ENCODE measurements at regions not wholly inside any gene's neighbourhood (a gene's known extent, or its start where the extent isn't known, plus 50 kb on each side); places are given as distances from the start of the nearest gene placed in this dataset.

DNA sequence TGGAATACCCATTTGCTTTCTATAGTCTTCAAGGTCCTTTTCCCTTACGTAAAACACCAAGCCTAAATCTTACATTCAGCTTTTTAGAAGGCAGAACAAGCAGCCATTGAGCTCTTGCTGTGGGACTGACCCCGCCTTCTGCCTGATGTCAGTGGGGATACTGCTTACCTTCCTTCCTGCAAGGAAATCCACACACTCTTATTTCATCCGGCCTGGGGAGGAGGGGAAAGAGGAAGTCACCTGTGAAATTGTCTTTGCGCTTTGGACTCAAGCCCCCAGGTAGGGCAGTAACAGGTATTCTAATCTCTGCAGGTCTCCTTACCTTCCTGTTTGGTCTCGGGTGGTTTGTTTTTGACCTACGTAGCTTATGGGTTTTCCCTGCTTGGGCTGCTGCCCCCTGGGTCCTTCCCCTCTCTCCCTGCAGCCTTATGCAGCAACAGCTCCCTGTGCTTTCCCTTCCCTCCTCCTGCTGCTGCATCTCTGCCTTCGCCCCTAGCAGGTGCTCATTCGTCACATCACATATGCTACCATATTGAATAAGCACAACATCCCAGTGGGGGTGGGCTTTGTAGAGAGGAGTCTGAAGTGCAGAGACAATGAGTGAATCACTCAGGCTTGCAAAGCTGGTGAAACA, 402.5 kb upstream of the TRIB2 start:
- no peak for DNase-seq (ENCODE audit: low read depth in 3 of 3)

DNA sequence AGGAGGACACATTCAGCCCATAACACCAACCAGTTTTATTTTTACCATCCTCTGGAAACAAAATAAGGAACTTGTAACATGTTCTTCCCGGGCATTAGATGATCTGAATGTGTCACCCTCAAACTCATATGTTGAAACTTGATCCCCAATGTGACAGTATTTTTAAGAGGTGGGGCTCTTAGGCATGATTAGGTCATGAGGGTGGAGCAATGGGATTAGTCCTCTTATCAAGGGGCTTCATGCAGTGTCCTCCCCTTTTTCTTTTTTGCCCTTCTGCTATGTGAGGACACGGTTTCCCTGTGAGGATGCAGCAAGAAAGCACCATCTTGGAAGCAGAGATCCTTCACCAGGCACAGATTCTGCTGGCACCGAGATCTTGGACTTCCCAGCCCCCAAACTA, 401.5 kb upstream of the TRIB2 start:
- no peak for DNase-seq (ENCODE audit: low read depth in 3 of 3)

DNA sequence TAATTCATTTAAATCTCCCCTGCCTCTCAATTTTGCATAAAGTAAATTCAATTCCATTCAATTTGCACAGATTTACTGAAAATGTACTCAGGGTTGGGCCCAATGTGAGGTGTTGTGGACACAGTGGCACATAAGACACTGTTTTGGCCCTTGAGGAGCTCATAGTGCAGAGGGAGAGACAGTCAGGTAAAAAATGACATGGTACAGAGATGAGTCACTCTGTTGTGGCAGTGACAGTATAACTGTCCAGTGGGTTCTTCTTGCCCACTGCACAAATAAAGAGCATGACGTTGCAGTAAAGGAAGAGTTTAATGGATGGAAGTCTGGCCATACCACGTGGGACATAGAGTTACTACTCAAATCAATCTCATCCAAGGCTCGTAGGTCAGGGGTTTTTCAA, 400.3 kb upstream of the TRIB2 start:
- no peak for DNase-seq (ENCODE audit: low read depth in 3 of 3)

DNA sequence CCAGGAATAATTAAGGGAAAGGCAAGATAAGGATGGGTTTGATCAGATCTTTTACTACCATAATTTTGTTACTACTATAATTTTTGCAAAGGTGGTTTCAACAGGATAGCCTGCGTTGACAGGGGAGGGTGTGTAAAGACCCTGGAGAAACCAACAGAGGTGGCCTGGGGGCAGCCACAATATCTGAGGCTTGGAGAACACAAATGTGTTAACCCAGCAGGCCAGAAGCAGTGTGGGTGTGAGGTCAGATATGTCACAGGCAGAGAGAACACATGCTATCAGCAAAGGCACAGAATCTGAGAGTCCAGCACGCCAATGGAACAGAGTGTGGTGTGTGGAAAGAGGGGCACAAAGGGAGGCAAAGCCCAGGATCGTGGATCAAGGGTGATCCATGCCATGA, 399.4 kb upstream of the TRIB2 start:
- no peak for DNase-seq (ENCODE audit: low read depth in 3 of 3)

DNA sequence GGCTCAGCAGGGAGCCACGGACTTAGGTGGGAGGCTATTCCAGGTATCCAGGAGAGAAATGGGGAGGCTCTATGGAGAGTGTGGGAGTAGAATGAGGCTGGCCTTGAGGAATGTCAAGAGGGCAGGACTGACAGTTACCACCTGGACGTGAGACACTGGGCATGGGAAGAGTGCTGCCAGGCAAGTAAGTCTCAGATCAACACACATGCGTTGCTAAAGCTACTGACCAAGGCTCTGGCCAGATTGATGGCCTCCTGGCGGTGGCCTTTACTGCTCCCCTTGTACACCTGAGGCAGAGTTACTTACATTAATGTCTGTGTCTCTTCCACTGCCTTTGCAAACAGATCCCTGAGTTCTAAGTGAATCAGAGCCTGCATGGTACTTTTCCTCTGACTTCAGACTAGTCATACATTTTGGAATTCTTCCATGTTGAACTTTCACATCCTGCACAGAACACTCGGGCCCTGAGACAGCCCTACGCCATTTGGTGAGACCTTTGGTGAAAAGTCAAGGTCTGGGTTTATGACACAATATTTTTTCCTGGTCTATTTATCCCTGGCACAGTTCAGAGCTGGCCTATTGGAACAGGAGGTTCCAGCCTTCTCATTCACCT, 398.8 kb upstream of the TRIB2 start:
- DNase-seq (ENCODE audit: low read depth in 3 of 3), result no peak

DNA sequence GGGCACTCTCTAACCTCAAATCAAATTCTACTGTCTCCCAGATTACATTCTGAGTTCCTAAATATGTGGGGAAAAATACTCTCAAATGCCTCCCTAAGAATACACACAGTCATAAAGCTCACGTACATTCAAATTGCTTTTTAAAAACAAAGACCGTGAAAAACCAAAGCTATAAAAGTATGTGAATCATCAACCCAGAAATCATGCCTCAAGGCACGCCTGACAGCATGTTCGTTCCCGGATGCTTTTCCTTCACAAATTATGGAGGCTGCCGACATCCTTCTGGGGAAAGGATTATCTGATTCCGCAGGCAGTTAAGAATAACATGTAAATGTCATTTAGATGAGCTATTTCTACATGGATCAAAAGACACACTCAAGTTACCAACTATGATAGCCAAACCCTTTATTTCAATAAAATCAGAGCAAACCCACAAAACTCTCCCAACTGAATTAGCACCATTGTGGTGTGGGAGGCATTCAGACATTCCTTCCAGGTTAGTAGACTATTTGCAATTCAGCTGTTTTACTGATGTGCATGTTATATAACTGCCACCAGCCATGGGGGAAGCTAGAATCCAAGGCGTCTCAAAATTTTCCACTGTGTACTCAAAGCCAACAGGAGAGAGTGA, 398.2 kb upstream of the TRIB2 start:
- DNase-seq (ENCODE audit: low read depth in 3 of 3), result no peak

DNA sequence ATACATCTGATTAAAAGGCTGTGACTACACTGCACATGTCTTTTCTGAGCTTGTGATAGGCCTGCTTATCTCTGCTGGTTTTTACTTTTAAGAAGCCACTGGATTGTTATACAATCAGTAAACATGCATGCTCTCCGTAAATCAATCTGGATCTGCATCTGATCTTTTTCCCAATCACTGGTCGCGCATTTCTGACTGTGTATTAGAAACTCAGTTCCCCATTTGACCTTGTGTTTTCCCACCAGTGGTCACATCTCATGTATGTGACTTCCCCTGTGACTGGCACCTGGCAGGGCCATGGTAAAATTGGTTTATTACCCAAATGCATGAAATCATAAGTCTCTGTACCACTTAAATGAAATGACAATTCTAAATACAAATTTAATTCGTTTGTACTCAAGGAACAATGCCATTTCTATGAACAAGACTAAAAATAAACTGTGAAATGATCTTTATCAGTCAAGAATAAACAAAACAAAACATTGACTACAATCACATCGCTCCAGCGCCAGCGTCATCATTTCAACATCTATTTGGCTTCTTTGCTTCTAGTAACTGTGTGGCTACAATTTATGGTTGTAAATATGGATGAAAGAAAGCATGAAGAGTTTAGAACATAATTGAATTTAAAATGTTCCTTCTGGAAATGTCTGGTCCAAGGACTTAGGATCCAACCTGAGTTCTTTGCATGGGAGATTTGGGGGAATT, 396.6 kb upstream of the TRIB2 start:
- DNase-seq (ENCODE audit: low read depth in 3 of 3), result no peak

DNA sequence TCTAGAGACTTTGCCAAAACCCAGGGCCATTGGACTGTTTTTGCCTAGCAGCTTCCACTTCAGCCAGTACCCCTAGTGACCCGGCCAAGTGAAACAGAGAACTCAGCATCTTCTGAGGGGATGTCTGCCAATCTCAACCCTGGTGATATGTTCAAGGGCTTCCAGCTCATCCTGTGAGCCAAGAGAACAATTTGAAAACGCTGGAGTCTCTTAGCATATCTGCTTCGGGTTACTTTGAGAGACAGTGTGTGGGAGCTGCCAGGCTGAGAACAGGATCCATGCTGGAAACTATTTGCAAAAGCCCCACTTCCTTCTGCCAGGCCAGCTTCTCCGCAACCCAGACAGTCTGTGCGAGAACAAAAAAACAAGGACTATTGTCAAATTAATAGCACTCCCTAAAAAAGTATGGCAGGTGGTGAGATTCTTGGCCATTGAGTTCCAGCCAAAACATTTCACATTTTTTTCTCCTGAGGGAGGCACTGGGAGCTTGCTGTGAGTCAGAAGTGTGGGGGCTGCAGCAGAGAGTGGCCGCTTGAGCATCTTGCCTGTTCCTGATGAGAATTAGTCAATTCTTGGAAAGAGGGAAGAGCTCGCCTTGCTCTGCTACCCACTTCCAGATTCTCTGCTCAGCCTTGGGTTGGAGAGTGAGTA, 395.6 kb upstream of the TRIB2 start:
- no peak for DNase-seq (ENCODE audit: low read depth in 3 of 3)

DNA sequence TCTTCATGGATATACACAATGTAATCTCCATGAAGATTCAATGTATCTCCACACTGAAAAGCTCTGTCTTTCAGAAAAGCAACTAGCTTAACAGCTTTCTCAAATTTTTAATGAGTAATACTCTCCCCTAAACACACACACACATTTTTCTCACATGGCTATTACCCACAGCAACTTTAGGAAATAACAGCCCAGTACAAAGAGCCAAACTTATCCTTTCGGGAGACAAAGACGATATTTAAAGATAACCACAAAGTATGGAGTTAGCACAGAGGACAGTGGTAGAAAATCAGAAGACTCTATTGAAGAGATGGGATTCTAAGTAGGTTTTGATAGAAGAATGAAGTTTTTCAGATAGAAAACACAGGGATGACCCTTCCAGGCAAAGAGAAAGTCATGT, 394.9 kb upstream of the TRIB2 start:
- no peak for DNase-seq (ENCODE audit: low read depth in 3 of 3)

DNA sequence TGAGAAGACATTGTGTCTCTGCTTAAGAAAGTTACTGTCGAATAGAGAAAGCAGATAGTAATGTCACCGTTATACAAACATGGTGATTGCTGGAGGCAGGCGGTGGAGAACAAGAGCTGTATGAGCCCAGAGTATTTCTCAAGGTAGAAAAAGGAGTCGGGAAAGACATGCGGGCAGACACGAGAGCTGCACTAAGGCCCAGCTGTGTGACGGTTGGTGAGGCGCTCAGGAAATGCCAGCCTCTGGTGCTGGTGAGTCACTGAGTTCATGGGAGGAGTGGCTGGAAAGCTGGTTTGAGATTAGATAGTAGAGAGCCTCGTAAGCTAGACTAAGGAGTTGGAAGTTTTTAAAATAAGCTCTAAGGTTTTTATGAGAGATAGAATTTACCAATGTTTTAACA, 390.9 kb upstream of the TRIB2 start:
- DNase-seq (ENCODE audit: low read depth in 3 of 3), result no peak

DNA sequence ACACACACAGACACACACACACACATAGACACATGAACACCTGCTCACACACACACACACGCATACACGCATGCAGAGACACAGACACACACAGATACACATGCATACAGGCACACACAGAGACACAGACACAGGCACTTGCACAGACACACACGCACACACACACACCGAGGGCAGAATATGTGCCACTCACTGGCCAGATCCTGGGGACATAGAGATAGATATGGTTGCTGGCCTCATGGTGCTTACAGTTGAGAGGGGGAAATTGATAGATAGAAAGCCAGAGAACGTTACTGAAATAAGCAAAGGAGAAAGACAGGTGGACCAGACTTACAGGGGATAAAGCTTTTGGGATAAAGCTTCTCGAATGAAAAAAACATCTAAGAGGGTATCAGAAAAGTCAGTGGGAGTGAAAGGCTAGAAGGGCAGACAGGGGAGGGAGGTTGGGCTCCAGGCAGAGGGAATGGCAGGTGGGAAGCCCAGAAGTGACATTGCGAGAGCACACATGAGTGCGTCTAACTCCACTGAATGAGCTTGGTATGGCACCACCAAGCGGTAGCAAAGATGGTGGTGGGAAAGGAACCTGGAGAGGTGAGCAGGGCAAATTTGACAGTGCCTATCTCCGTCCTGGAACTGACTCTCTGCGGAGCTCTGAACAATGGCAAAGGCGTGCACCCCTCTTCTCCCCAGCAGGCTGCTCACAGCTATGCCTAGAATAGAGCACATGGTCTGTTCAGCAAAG, 390.1 kb upstream of the TRIB2 start:
- DNase-seq (ENCODE audit: low read depth in 3 of 3), result no peak

DNA sequence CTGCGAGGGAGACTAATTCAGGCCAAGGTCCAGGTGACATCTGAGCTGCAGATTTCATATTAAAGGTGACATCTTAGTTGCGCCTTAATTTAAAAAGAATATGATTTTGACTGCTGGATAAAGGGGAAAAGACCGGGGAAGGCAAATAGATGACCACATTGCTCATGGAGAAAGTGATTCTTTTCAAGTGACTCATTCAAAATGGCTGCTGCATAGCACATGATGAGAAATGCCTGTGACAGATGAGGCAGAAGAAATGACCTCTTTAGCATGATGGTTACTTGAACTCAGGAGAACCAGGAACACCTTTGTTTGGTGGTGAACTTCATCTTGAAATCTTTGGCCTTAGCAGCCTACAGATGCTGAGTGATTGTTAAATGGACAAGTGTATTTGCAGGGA, 385.8 kb upstream of the TRIB2 start:
- DNase-seq (ENCODE audit: low read depth in 3 of 3), result no peak

DNA sequence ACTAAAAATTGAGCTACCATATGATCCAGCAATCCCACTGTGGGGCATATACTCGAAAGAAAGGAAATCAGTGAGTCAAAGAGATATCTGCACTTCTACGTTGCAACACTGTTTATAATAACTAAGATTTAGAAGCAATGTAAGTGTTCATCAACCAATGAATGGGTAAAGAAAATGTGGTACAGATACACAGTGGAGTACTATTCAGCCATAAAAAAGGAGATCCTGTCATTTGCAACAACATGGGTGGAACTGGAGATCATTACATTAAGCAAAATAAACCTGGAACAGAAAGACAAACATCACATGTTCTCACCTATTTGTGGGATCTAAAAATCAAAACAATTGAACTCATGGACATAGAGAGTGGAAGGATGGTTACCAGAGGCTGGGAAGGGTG, 385.0 kb upstream of the TRIB2 start:
- no peak for DNase-seq (ENCODE audit: low read depth in 3 of 3)

DNA sequence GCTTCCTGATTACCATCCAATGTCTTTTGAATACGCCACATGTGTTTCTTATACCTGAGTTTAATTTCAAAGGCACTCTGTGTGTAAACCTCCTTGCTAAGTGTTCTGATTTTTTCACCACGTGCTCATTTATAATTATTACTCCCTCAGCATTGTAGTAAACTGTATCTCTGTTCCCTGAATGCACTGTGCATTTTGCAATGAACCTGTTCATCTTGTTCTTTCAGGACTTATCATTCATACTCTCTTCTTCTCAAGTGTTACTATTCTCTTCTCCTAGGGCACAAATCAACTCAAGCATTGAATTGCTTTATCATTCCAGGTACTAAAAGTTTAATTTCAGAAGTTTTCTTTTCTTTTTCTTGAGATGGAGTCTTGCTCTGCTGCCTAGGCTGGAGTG, 383.4 kb upstream of the TRIB2 start:
- DNase-seq (ENCODE audit: low read depth in 3 of 3), result no peak

DNA sequence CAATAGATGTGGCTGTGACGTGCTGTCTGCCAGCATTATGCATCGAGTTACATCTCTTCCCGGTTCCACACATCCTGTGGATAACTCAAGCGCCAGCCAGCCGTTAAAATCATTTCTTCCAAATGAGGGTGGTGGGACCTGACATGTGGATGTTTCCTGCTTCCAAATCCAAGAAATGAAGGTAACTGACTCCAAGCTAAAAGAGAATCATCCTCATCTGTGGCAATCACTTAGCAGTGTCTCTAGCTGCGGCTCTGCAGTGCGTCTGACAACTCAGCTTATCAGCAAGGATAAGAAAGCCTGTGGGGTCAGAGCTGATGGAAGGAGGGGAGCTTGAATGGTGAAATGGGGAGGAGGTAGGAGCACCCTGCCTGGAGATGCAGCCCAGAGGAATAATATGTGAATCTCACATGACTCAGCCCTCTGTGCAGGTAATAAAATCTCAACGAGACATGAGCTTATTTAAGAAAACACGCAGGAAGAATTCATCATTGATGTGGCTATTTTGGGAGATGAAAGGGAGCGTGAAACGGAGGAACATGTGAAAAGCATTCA, 382.2 kb upstream of the TRIB2 start:
- DNase-seq (ENCODE audit: low read depth in 3 of 3), result no peak

DNA sequence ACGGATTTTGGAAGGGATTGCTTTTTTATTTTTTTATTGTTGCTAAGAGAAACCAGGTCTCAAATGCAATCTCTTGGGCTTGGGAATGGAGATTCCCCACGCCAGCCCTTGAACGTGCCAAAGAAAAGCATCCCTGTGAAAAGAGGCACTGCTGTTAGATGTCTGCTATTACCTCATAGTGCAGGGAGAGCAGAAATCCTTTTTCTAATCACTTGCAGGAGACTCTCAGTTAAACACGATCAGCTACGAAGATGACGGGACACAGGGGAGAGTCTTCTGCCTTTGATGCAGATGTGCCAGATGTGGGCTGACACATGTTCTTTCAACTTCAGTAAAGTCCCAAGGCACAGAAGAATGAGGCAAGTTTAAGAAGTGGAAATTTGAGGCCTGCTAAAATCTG, 381.6 kb upstream of the TRIB2 start:
- DNase-seq (ENCODE audit: low read depth in 3 of 3), result no peak

DNA sequence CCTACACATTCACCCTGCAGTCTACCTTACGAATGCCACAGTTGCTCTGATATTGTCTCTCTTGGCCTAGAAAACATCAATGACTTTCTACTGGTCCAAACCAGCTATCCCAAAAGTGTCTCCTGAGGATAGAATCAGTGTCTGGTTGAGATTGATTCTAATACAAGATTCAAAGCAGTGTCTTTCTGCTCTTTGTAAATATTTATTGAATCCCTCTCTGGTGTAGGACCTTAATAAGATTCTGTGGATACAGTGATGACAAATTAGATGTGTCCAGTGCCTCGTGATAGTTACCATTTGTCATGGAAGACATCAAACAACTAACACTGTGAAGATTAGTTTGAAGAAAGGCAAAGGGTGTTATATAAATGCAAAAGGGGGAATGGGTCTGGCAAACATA, 380.7 kb upstream of the TRIB2 start:
- DNase-seq (ENCODE audit: low read depth in 3 of 3), result no peak

DNA sequence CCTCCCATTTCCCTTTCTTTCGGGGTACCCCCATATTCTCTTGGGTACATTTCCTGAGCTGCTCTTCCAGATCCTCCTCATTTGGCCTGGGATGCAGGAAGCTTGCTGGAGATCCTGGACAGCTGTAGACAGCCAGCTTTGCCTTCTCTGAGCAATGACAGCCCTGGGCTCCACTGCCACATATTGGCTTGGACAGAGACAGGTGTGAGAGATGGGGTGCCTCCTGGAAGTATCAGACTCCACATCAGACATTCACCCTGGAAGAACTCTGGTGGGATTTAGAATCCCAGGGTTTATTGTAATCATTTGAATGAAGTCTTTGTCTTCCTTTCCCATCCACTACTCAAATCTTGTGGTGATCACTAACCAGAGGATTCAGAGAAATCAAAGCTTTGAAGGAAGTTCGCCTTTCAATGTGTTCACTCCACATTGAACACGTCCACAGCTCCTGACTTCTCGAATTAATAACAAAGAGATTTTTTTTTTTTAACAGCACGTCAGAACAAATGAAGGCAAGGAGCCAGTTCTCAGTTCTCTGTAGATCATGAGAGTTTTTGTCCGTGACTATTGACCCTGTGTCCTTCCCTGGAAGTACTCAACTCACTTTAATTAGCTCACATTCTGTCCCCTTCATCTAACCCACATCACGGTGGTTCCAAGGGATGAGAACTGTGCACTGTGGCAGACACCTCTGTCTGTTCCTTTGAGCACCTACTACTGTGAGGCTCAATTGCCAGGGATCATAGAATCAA, 377.6 kb upstream of the TRIB2 start:
- DNase-seq (ENCODE audit: low read depth in 3 of 3), result no peak

DNA sequence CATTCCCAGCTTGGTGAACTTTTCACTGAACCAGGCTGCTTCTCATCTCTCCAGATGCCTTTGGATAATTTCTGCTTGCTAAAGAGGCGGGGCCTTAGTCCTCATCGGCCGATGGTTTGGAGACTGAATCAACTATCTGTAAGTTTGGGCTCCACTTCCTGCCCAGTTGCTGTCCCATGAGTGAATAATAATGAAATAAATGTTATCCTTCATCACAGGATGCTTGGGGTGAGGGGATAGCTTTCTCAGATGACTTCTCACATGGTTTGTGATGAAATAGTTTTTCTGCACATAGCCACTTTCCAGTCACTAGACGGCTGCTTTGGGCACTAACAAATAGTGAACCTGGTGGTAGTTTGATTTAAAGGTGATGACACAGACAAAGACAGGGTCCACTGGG, 376.6 kb upstream of the TRIB2 start:
- no peak for DNase-seq (ENCODE audit: low read depth in 3 of 3)

DNA sequence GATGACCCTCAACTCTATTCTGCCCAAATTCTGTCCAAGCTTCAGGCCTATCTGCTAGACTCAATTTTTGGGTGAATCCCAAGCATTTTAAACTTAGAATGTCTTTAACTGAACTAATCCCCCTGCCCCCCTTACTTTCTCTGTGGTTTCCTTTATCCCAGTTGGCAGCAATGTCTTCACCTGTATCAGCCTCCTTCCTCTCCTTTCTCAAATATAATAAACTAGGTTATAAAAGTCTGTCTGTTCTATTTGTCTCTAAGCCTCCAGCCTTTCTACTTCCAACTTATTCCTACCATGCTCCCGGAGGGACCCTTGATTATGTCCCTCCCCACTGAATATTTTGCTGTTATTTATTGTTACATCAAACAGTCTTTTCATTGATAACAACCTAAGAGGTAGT, 375.5 kb upstream of the TRIB2 start:
- no peak for DNase-seq (ENCODE audit: low read depth in 3 of 3)

DNA sequence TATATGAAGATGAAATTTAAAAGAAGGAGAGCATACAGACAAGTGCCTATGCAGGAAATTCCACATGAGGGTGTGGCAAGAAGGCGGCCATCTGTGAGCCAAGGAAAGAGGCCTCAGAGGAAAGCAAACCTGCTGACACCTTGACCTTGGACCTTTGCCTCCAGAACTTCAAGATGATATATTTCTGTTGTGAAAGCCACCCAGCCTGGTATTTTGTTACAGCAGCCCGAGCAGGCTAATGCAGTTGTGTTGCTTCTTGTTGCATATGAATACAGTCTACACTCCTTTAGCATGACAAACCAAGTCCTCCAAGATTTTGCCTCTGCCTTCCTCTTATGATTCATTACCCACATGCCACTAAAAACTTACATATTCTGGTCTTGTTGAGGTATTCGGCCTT, 374.8 kb upstream of the TRIB2 start:
- DNase-seq (ENCODE audit: low read depth in 3 of 3), result no peak
